HL-60 (cell line): ENCODE measurements at regions not wholly inside any gene's neighbourhood (a gene's known extent, or its start where the extent isn't known, plus 50 kb on each side); places are given as distances from the start of the nearest gene placed in this dataset.

ENCODE experiments used
- GABPA ChIP-seq: IDR thresholded peaks from 2 replicates; pipeline ENCODE4 v1.6.1; 2012; ENCODE audit warnings: low read depth
- TF ChIP-seq, protein P1 (sequence below): IDR thresholded peaks from one replicate; pipeline ENCODE4 v1.5.1; 2011; ENCODE audit warnings: low read length, control low read depth, inconsistent platforms; ENCODE audit not compliant: insufficient read depth

DNA sequence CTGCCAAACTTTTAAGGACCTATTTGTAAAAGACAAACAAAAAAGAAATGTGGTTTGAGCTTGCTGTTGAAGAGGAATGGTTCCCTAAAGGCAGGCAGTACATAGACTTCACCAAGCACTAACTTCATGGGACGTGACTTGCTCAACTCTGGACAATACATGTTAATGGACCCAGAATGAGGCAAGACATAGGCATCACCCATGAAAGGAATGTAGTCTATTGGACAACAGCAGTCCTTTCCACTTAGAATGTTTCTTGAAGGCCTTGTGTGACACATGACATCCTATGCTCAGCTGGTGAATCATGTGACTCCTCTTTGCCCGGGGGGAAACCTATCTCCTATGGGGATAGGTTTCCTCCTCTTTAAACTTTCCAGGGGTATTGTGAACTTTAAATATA, 246.4 kb upstream of the BLID start:
- TF ChIP-seq, protein P1, sequence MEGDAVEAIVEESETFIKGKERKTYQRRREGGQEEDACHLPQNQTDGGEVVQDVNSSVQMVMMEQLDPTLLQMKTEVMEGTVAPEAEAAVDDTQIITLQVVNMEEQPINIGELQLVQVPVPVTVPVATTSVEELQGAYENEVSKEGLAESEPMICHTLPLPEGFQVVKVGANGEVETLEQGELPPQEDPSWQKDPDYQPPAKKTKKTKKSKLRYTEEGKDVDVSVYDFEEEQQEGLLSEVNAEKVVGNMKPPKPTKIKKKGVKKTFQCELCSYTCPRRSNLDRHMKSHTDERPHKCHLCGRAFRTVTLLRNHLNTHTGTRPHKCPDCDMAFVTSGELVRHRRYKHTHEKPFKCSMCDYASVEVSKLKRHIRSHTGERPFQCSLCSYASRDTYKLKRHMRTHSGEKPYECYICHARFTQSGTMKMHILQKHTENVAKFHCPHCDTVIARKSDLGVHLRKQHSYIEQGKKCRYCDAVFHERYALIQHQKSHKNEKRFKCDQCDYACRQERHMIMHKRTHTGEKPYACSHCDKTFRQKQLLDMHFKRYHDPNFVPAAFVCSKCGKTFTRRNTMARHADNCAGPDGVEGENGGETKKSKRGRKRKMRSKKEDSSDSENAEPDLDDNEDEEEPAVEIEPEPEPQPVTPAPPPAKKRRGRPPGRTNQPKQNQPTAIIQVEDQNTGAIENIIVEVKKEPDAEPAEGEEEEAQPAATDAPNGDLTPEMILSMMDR: no peak
- no peak for TF ChIP-seq GABPA
